Activated CD8-positive, alpha-beta memory T cell treated with anti-CD3 and anti-CD28 coated beads, Interleukin-2, amount 50 U/mL, for 48 hours (primary cell): ENCODE measurements at regions not wholly inside any gene's neighbourhood (a gene's known extent, or its start where the extent isn't known, plus 50 kb on each side); places are given as distances from the start of the nearest gene placed in this dataset.
"Not testable (repeated sequence)": the region's sequence is repeated elsewhere in the genome, so short reads cannot be mapped to it uniquely, and the experiment has no call there.

Experiments
- DNase-seq: peaks from one replicate; pipeline ENCODE4 v3.0.0-alpha.2; 2020

- no peak for DNase-seq
Observed at GRCh38 chr13:23044906-23045305, 135.9 kb upstream of the SGCG start.

DNA sequence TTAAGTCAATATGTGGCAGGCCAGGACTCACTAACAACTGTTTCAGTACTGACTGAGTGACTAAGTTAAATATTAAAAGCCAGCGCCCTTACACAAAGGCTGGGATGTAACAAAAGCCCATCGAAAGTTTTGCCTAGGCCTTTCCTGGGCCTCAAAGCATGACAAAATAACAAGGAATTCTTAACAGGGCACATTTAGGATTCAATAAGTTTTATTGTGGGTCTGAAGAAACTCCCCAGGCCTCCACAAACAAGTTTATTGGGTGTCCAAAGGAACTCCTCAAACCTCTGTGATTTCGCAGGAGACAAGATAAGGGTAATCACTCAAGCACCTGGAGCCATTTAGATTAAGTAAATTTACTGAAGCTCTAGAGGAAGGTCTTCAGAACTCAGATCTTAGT is 130.7 kb upstream of the SGCG start:
- no peak for DNase-seq

- not testable (repeated sequence) for DNase-seq
Observed at GRCh38 chr13:23053711-23054110, 127.1 kb upstream of the SGCG start.

GRCh38 chr13:23059173-23059572 is 121.6 kb upstream of the SGCG start:
- DNase-seq, result no peak

GRCh38 chr13:23060959-23061358 is 119.8 kb upstream of the SGCG start:
- DNase-seq, result no peak

DNA sequence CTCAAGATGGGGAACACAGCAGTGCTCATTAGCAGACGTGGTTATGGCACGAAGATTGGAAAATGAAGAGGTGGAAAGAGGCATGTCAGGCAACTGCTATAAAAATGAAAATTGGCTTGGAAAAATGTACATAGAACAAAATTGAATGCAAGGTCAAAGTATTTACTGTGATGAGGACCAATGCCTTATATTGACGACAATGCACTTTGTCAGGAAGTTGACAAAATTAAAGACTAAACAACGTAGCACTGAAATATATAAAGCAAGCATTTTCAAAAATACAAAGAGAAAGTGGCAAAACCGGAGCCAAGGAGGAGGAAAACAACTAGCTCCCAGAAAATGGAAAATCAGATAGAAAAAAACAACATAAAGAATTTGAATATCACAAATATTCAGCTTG is 113.7 kb upstream of the SGCG start:
- no peak for DNase-seq

GRCh38 chr13:23069566-23069965 is 111.2 kb upstream of the SGCG start:
- no peak for DNase-seq

GRCh38 chr13:23074075-23074828 is 106.5 kb upstream of the SGCG start:
- no peak for DNase-seq

GRCh38 chr13:23081220-23081619 is 99.6 kb upstream of the SGCG start:
- DNase-seq, result no peak

GRCh38 chr13:23081901-23082300 is 98.9 kb upstream of the SGCG start:
- no peak for DNase-seq

GRCh38 chr13:23086968-23087623 is 93.7 kb upstream of the SGCG start:
- no peak for DNase-seq

GRCh38 chr13:23087880-23088279 is 92.9 kb upstream of the SGCG start:
- no peak for DNase-seq

GRCh38 chr13:23098161-23098907 is 82.4 kb upstream of the SGCG start:
- DNase-seq, result no peak

- no peak for DNase-seq
Observed at GRCh38 chr13:23105051-23105450, 75.7 kb upstream of the SGCG start.

DNA sequence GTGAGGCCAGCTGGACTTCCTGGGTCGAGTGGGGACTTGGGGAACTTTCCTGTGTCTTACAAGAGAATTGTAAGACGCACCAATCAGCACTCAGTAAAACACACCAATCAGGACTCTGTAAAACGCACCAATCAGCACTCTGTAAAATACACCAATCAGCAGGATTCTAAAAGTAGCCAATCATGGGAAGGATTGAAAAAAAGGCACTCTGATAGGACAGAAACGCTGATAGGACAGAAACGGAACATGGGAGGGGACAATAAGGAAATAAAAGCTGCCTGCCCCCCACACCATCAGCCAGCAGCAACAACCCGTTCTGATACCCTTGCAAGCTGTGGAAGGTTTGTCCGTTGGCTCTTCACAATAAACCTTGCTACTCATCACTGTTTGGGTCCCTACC is 73.1 kb upstream of the SGCG start:
- no peak for DNase-seq

DNA sequence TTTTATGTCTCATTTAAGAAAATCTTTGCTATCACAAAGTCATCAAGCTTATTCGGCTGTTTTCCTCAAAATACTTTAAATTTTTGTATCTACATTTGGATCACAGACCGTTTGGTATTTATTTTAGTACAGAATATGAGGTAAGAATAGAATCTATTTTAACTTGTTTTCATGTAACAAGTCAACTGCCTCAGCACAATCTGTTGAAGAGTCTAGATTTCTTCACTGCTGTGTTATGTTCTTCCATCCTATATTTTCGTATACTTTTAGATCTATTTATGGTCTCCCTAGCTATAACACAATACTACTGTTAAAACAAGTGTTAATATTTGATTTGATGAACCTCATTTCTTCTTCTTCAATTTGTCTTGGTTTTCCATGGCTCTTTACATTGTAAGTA is 61.6 kb upstream of the SGCG start:
- DNase-seq, result no peak

GRCh38 chr13:23127540-23127939 is 53.2 kb upstream of the SGCG start:
- DNase-seq, result not testable (repeated sequence)

- no peak for DNase-seq
Observed at GRCh38 chr13:23129331-23129730, 51.4 kb upstream of the SGCG start.
